MM.1S (cell line): ENCODE measurements at regions not wholly inside any gene's neighbourhood (a gene's known extent, or its start where the extent isn't known, plus 50 kb on each side); places are given as distances from the start of the nearest gene placed in this dataset.

Experiments
- CTCF ChIP-seq: fragments of 300-600 bp; sonication (generic); IDR thresholded peaks from 2 replicates; pipeline ENCODE4 v1.5.1; 2016; ENCODE audit warnings: antibody characterized with exemption, low read length, mixed read lengths
- EZH2 ChIP-seq: fragments of 300-600 bp; sonication (generic); optimal IDR thresholded peaks from 2 replicates; pipeline ENCODE3; 2017; ENCODE audit warnings: low read depth, mild to moderate bottlenecking, antibody characterized with exemption, low read length, mixed read lengths
- EZH2phosphoT487 ChIP-seq: fragments of 300-600 bp; sonication (generic); IDR thresholded peaks from 2 replicates; pipeline ENCODE4 v1.6.1; 2018; ENCODE audit warnings: antibody characterized with exemption, low read length

DNA sequence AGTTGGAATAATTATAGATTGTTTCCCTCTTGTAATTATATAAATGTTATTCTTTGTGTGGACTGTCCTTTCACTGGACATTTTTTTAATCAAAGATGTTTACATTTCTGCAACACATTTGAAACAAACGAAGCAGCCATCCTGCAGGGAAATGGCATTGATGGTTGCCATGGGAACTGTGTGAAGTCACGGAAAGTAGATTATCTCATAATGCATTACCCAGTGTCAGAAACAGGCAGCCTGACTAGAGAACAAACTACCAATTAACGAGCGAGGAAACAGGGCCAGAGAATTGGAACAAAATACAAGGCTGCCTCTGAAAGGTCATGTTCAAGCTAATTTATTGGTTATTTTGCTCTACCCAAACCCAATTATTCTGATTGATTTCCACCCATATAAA, 96.9 kb upstream of the LARGE1 start:
- TF ChIP-seq CTCF, result no peak
- no peak for TF ChIP-seq EZH2
- TF ChIP-seq EZH2phosphoT487, result no peak
